Skeletal muscle satellite cell (primary cell): ENCODE measurements at regions not wholly inside any gene's neighbourhood (a gene's known extent, or its start where the extent isn't known, plus 50 kb on each side); places are given as distances from the start of the nearest gene placed in this dataset.

Source experiments
- H3K27me3 ChIP-seq: 2 replicates; pipeline ENCODE4 v1.7.0; 2013; ENCODE audit warnings: low read length; ENCODE audit not compliant: control insufficient read depth, insufficient read depth
- H3K36me3 ChIP-seq: 2 replicates; pipeline ENCODE4 v1.7.0; 2013; ENCODE audit warnings: mild to moderate bottlenecking, control low read depth, low read length; ENCODE audit not compliant: insufficient read depth
- H3K4me1 ChIP-seq: 2 replicates; pipeline ENCODE4 v1.7.0; 2013; ENCODE audit warnings: low read length; ENCODE audit not compliant: control insufficient read depth, insufficient read depth
- H3K4me2 ChIP-seq: 2 replicates; pipeline ENCODE4 v1.7.0; 2013; ENCODE audit warnings: mild to moderate bottlenecking, low read length
- H3K4me3 ChIP-seq: 2 replicates; pipeline ENCODE4 v1.7.0; 2013; ENCODE audit warnings: low read length
- H3K9ac ChIP-seq: 2 replicates; pipeline ENCODE4 v1.7.0; 2013; ENCODE audit warnings: mild to moderate bottlenecking, low read depth, low read length, moderate library complexity
- H3K9me3 ChIP-seq: replicated peaks from 2 replicates; pipeline ENCODE4 v1.7.0; 2013; ENCODE audit warnings: mild to moderate bottlenecking, control low read depth, low read length

GRCh38 chr15:97215629-97216028, 744.9 kb upstream of the ARRDC4 start:
- Histone ChIP-seq H3K4me1 (no peaks in the 10 kb centered on the region), H3K27me3 (no peaks in the 10 kb centered on the region), H3K36me3 (no peaks in the 10 kb centered on the region), H3K4me3 (no peak overlapping the region), H3K9me3 (no peaks in the 10 kb centered on the region), H3K9ac (no peak overlapping the region), H3K4me2 (no peak overlapping the region)

GRCh38 chr15:97224191-97224641, 736.3 kb upstream of the ARRDC4 start:
- Histone ChIP-seq H3K27me3 (no peaks in the 10 kb centered on the region), H3K4me3 (no peak overlapping the region), H3K9ac (no peak overlapping the region), H3K4me1 (no peaks in the 10 kb centered on the region), H3K36me3 (no peaks in the 10 kb centered on the region), H3K4me2 (no peak overlapping the region), H3K9me3 (no peaks in the 10 kb centered on the region)

GRCh38 chr15:97234851-97235610, 725.5 kb upstream of the ARRDC4 start:
- H3K9me3 ChIP-seq: no peaks in the 10 kb centered on the region
- H3K4me3 ChIP-seq: no peak overlapping the region
- no peak overlapping the region for H3K9ac ChIP-seq
- no peaks in the 10 kb centered on the region for H3K4me1 ChIP-seq
- no peaks in the 10 kb centered on the region for H3K27me3 ChIP-seq
- H3K4me2 ChIP-seq: peak overlapping the region; percentile 33
- H3K36me3 ChIP-seq: no peaks in the 10 kb centered on the region

- Histone ChIP-seq H3K27me3 (no peaks in the 10 kb centered on the region), H3K4me3 (no peak overlapping the region), H3K4me1 (no peaks in the 10 kb centered on the region), H3K9ac (no peak overlapping the region), H3K9me3 (no peaks in the 10 kb centered on the region), H3K4me2 (no peak overlapping the region), H3K36me3 (no peaks in the 10 kb centered on the region)
Measured at GRCh38 chr15:97235611-97235985, 724.9 kb upstream of the ARRDC4 start.

- no peaks in the 10 kb centered on the region for H3K9me3 ChIP-seq
Measured at GRCh38 chr15:97236140-97236539, 724.4 kb upstream of the ARRDC4 start.

GRCh38 chr15:97237160-97237559, 723.3 kb upstream of the ARRDC4 start:
- H3K4me3 ChIP-seq: no peak overlapping the region
- H3K9me3 ChIP-seq: no peaks in the 10 kb centered on the region
- no peaks in the 10 kb centered on the region for H3K36me3 ChIP-seq
- no peak overlapping the region for H3K4me2 ChIP-seq
- no peaks in the 10 kb centered on the region for H3K27me3 ChIP-seq
- H3K9ac ChIP-seq: no peak overlapping the region
- no peaks in the 10 kb centered on the region for H3K4me1 ChIP-seq

More at GRCh38 chr15:97236140-97236539, 724.4 kb upstream of the ARRDC4 start:
- H3K4me1 ChIP-seq: no peaks in the 10 kb centered on the region
- H3K36me3 ChIP-seq: no peaks in the 10 kb centered on the region
- no peak overlapping the region for H3K4me2 ChIP-seq
- no peak overlapping the region for H3K9ac ChIP-seq
- H3K27me3 ChIP-seq: no peaks in the 10 kb centered on the region
- no peak overlapping the region for H3K4me3 ChIP-seq

GRCh38 chr15:97248376-97248775, 712.1 kb upstream of the ARRDC4 start:
- H3K4me2 ChIP-seq: no peak overlapping the region
- no peaks in the 10 kb centered on the region for H3K4me1 ChIP-seq
- no peaks in the 10 kb centered on the region for H3K9me3 ChIP-seq
- H3K4me3 ChIP-seq: no peak overlapping the region
- no peak overlapping the region for H3K9ac ChIP-seq
- no peaks in the 10 kb centered on the region for H3K27me3 ChIP-seq
- H3K36me3 ChIP-seq: no peaks in the 10 kb centered on the region

- no peaks in the 10 kb centered on the region for H3K4me1 ChIP-seq
- no peak overlapping the region for H3K4me3 ChIP-seq
- no peaks in the 10 kb centered on the region for H3K36me3 ChIP-seq
- no peaks in the 10 kb centered on the region for H3K9me3 ChIP-seq
- H3K4me2 ChIP-seq: no peak overlapping the region
- H3K27me3 ChIP-seq: no peaks in the 10 kb centered on the region
- H3K9ac ChIP-seq: no peak overlapping the region
Measured at GRCh38 chr15:97259943-97260342, 700.6 kb upstream of the ARRDC4 start.

- H3K4me1 ChIP-seq: no peaks in the 10 kb centered on the region
- H3K36me3 ChIP-seq: no peaks in the 10 kb centered on the region
- H3K9ac ChIP-seq: no peak overlapping the region
- H3K9me3 ChIP-seq: peaks cover 6% of the 10 kb centered on the region
- H3K4me2 ChIP-seq: no peak overlapping the region
- H3K27me3 ChIP-seq: no peaks in the 10 kb centered on the region
- H3K4me3 ChIP-seq: no peak overlapping the region
Measured at GRCh38 chr15:97301166-97301565, 659.3 kb upstream of the ARRDC4 start.

- Histone ChIP-seq H3K4me1 (no peaks in the 10 kb centered on the region), H3K9me3 (peaks cover 1% of the 10 kb centered on the region)
Measured at GRCh38 chr15:97316362-97316761, 644.1 kb upstream of the ARRDC4 start.

GRCh38 chr15:97317163-97317562, 643.3 kb upstream of the ARRDC4 start:
- H3K4me2 ChIP-seq: no peak overlapping the region
- H3K27me3 ChIP-seq: no peaks in the 10 kb centered on the region
- H3K9ac ChIP-seq: no peak overlapping the region
- no peak overlapping the region for H3K4me3 ChIP-seq
- H3K36me3 ChIP-seq: no peaks in the 10 kb centered on the region
- H3K9me3 ChIP-seq: no peaks in the 10 kb centered on the region
- H3K4me1 ChIP-seq: no peaks in the 10 kb centered on the region

More at GRCh38 chr15:97316362-97316761, 644.1 kb upstream of the ARRDC4 start:
- Histone ChIP-seq H3K4me2 (no peak overlapping the region), H3K27me3 (no peaks in the 10 kb centered on the region), H3K4me3 (no peak overlapping the region), H3K9ac (no peak overlapping the region), H3K36me3 (no peaks in the 10 kb centered on the region)

GRCh38 chr15:97319291-97319690, 641.2 kb upstream of the ARRDC4 start:
- Histone ChIP-seq H3K36me3 (no peaks in the 10 kb centered on the region), H3K9me3 (no peaks in the 10 kb centered on the region), H3K4me1 (no peaks in the 10 kb centered on the region), H3K9ac (no peak overlapping the region), H3K4me3 (no peak overlapping the region), H3K4me2 (no peak overlapping the region), H3K27me3 (no peaks in the 10 kb centered on the region)
